Liver (tissue), 8 donors: ENCODE measurements at regions not wholly inside any gene's neighbourhood (a gene's known extent, or its start where the extent isn't known, plus 50 kb on each side); places are given as distances from the start of the nearest gene placed in this dataset.

Experiments
- DNase-seq: peaks from one replicate; pipeline ENCODE4 v3.0.0-alpha.2; 2017; ENCODE audit warnings: low spot score
- H3K27ac ChIP-seq, 2 donors: one replicate each; pipeline ENCODE4 v1.7.0; 2013; ENCODE audit warnings: inconsistent platforms in 2 of 2, low read length in 2 of 2, control low read depth in 1 of 2, low read depth in 1 of 2, mild to moderate bottlenecking in 1 of 2
- H3K27me3 ChIP-seq, 4 donors: one replicate each; pipeline versions ENCODE4 v1.6.1 to v1.7.0; 2013; ENCODE audit warnings: low read length in 3 of 4, inconsistent platforms in 1 of 4, mild to moderate bottlenecking in 1 of 4, moderate library complexity in 1 of 4; ENCODE audit not compliant: control insufficient read depth in 4 of 4, insufficient read depth in 4 of 4
- H3K36me3 ChIP-seq, 4 donors: one replicate each; pipeline versions ENCODE4 v1.6.1 to v1.7.0; 2013; ENCODE audit warnings: low read length in 3 of 4, mild to moderate bottlenecking in 3 of 4, low read depth in 1 of 4, moderate library complexity in 1 of 4; ENCODE audit not compliant: control insufficient read depth in 4 of 4, insufficient read depth in 3 of 4
- H3K4me1 ChIP-seq, 4 donors: one replicate each; pipeline versions ENCODE4 v1.6.1 to v1.7.0; 2013; ENCODE audit warnings: low read length in 3 of 4, mild to moderate bottlenecking in 3 of 4, moderate library complexity in 1 of 4; ENCODE audit not compliant: control insufficient read depth in 4 of 4, insufficient read depth in 4 of 4
- H3K4me3 ChIP-seq, 3 donors: one replicate each; pipeline versions ENCODE4 v1.6.1 to v1.7.0; 2013; ENCODE audit warnings: low read length in 3 of 3, control low read depth in 1 of 3, low read depth in 1 of 3, mild to moderate bottlenecking in 1 of 3
- H3K9ac ChIP-seq, 2 donors: one replicate each; pipeline ENCODE4 v1.7.0; 2013; ENCODE audit warnings: low read length in 2 of 2, mild to moderate bottlenecking in 2 of 2, moderate library complexity in 2 of 2, control low read depth in 1 of 2, low read depth in 1 of 2
- H3K9me3 ChIP-seq, 4 donors: one replicate each; pipeline versions ENCODE4 v1.6.1 to v1.7.0; 2013; ENCODE audit warnings: low read length in 3 of 4; ENCODE audit not compliant: control insufficient read depth in 4 of 4
- ATF3 ChIP-seq: IDR thresholded peaks from 2 replicates; pipeline ENCODE4 v1.6.1; 2016; ENCODE audit warnings: antibody characterized with exemption
- CTCF ChIP-seq: fragments of 150-350 bp; IDR thresholded peaks from 2 replicates; pipeline ENCODE4 v1.5.1; 2017; ENCODE audit warnings: improper control_type of control experiment, low read depth, low read length; ENCODE audit not compliant: missing input control
- EGR1 ChIP-seq, 2 donors: IDR thresholded peaks; 2 replicates each; pipeline ENCODE4 v1.6.1; 2016 to 2018; ENCODE audit warnings: antibody characterized with exemption in 2 of 2, low read depth in 2 of 2
- FOXA1 ChIP-seq: IDR thresholded peaks from 2 replicates; pipeline ENCODE4 v1.6.1; 2016; ENCODE audit warnings: antibody characterized with exemption
- FOXA2 ChIP-seq: IDR thresholded peaks from 2 replicates; pipeline ENCODE4 v1.6.1; 2016; ENCODE audit warnings: antibody characterized with exemption
- GABPA ChIP-seq, 2 donors: IDR thresholded peaks in 1 of 2; conservative IDR thresholded peaks in 1 of 2; 2 replicates each; pipeline ENCODE4 v1.6.1; 2016; ENCODE audit warnings: antibody characterized with exemption in 2 of 2, mild to moderate bottlenecking in 1 of 2, moderate library complexity in 1 of 2
- HNF4A ChIP-seq, 2 donors: conservative IDR thresholded peaks; 2 replicates each; pipeline ENCODE4 v1.6.1; 2016; ENCODE audit warnings: antibody characterized with exemption in 2 of 2, mild to moderate bottlenecking in 2 of 2
- HNF4G ChIP-seq: IDR thresholded peaks from 2 replicates; pipeline ENCODE4 v1.6.1; 2016; ENCODE audit warnings: antibody characterized with exemption
- JUND ChIP-seq, 2 donors: IDR thresholded peaks; 2 replicates each; pipeline ENCODE4 v1.6.1; 2016; ENCODE audit warnings: antibody characterized with exemption in 2 of 2
- MAX ChIP-seq: IDR thresholded peaks from 2 replicates; pipeline ENCODE4 v1.6.1; 2016; ENCODE audit warnings: antibody characterized with exemption
- NR2F2 ChIP-seq: IDR thresholded peaks from 2 replicates; pipeline ENCODE4 v1.6.1; 2016; ENCODE audit warnings: antibody characterized with exemption
- RAD21 ChIP-seq, 2 donors: IDR thresholded peaks; 2 replicates each; pipeline ENCODE4 v1.6.1; 2016; ENCODE audit warnings: antibody characterized with exemption in 2 of 2, mild to moderate bottlenecking in 2 of 2
- REST ChIP-seq: IDR thresholded peaks from 2 replicates; pipeline ENCODE4 v1.6.1; 2016; ENCODE audit warnings: antibody characterized with exemption, mild to moderate bottlenecking
- RXRA ChIP-seq, 2 donors: IDR thresholded peaks; 2 replicates each; pipeline ENCODE4 v1.6.1; 2017 to 2018; ENCODE audit warnings: antibody characterized with exemption in 2 of 2, mild to moderate bottlenecking in 1 of 2
- SP1 ChIP-seq: IDR thresholded peaks from 2 replicates; pipeline ENCODE4 v1.6.1; 2018; ENCODE audit warnings: antibody characterized with exemption, mild to moderate bottlenecking
- TAF1 ChIP-seq: conservative IDR thresholded peaks from 2 replicates; pipeline ENCODE4 v1.6.1; 2016; ENCODE audit warnings: antibody characterized with exemption, mild to moderate bottlenecking
- YY1 ChIP-seq: IDR thresholded peaks from 2 replicates; pipeline ENCODE4 v1.6.1; 2016; ENCODE audit warnings: antibody characterized with exemption, mild to moderate bottlenecking
- ZBTB33 ChIP-seq: IDR thresholded peaks from 2 replicates; pipeline ENCODE4 v1.6.1; 2016; ENCODE audit warnings: antibody characterized with exemption
- WGBS: extraction: QIAGEN DNeasy Blood & Tissue Kit; methylation state at CpG from one replicate; pipeline ENCODE4 v1.1.7; 2013; 5-methylcytosine and 5-hydroxymethylcytosine counted together
- donor health status: healthy.
- donor health status: healthy.
- donor health status: healthy.
- donor health status: healthy.
- donor health status: healthy.

DNA sequence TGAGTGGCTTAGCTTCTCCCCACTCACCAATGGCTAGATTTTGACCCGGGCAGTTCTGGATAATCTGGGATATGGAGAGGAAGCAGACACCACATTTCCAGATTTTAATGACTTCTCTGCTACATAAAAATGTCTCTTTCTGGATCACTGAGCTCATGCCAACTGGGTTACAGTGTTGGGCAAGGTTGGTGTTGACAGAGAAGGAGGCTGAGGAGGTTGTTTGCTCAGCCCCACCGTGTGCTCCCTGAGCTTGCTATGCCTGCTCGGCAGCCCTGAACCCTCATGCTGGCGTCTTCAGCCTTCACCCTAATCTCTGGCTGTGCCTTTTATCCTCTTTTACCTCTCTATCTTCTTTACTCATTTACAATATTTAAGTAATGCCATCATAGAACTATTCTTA lies 53.0 kb upstream of the KPNA4 start:
- Histone ChIP-seq H3K36me3 (no peaks in the 10 kb centered on the region), H3K9me3 (no peaks in the 10 kb centered on the region), H3K27me3 (no peaks in the 10 kb centered on the region), H3K4me3 (peak overlapping the region in 1 of 3 donors; percentile 15), H3K27ac (peak overlapping the region; percentile 3 to 36), H3K4me1 (peaks cover 6 to 27% (median 19%) of the 10 kb centered on the region in 4 donors), H3K9ac (peak overlapping the region in 1 of 2 donors; percentile 24)
- DNase-seq = no peak
- 27% methylated on average over 4 of the region's 4 CpGs for WGBS
- no peak for TF ChIP-seq TAF1
- no peak for TF ChIP-seq GABPA (IDR thresholded peaks at IDR 0.05 in 1 of 2, conservative IDR thresholded peaks at IDR 0.05 in 1 of 2)
- peak; percentile 62 to 65 for TF ChIP-seq HNF4A (conservative IDR thresholded peaks at IDR 0.05)
- TF ChIP-seq CTCF = no peak
- TF ChIP-seq HNF4G = peak; percentile 29
- no peak for TF ChIP-seq MAX
- peak; percentile 76 for TF ChIP-seq FOXA1
- TF ChIP-seq EGR1 (IDR thresholded peaks at IDR 0.05; ENCODE audit: low read depth in 2 of 2) = no peak
- no peak for TF ChIP-seq NR2F2
- TF ChIP-seq ATF3 = no peak
- peak in 1 of 2 donors; percentile 36 for TF ChIP-seq RAD21 (IDR thresholded peaks at IDR 0.05)
- peak; percentile 67 for TF ChIP-seq YY1
- TF ChIP-seq JUND (IDR thresholded peaks at IDR 0.05) = peak in 1 of 2 donors; percentile 43
- peak; percentile 68 to 70 for TF ChIP-seq RXRA (IDR thresholded peaks at IDR 0.05)
- no peak for TF ChIP-seq ZBTB33
- TF ChIP-seq REST = no peak
- peak; percentile 70 for TF ChIP-seq SP1
- peak; percentile 95 for TF ChIP-seq FOXA2
